GM12878 (cell line): ENCODE measurements at regions not wholly inside any gene's neighbourhood (a gene's known extent, or its start where the extent isn't known, plus 50 kb on each side); places are given as distances from the start of the nearest gene placed in this dataset.

Source experiments
- ATAC-seq: fragments of 200-7000 bp; cut with Tn5 transposase; 3 replicates; pipeline ENCODE4 v1.9.1; 2020; ENCODE audit warnings: mild to moderate bottlenecking, moderate library complexity
- BruUV-seq: library from RNA; stranded (reverse); fragments of 400-500 nt; replicated peaks from 2 replicates; lab custom pipeline; 2021; lab: Mats Ljungman, UMichigan
- CTCF ChIA-PET: fragments of 300-600 bp; sonication (Branson Sonifier 250); formaldehyde crosslinking; extraction: SDS; loops from one replicate; lab custom pipeline; 2021; ENCODE audit warnings: inconsistent platforms; lab: Yijun Ruan, JAX
- POLR2A ChIA-PET: fragments of 350-600 bp; formaldehyde crosslinking; extraction: SDS; loops from one replicate; lab custom pipeline; 2021; ENCODE audit warnings: inconsistent platforms; lab: Charles Lee
- RAD21 ChIA-PET: fragments of 300-600 bp; sonication (Branson Sonifier 250); formaldehyde crosslinking; loops from one replicate; lab custom pipeline; 2023; ENCODE audit warnings: antibody characterized with exemption; ENCODE audit not compliant: unreplicated experiment; lab: Charles Lee
- SMC1A ChIA-PET: fragments of 300-600 bp; sonication (Branson Sonifier 250); formaldehyde crosslinking; loops from one replicate; lab custom pipeline; 2023; ENCODE audit not compliant: unreplicated experiment, uncharacterized antibody; lab: Charles Lee
- DNase-seq: peaks from one replicate; pipeline ENCODE4 v3.0.0-alpha.2; 2011; ENCODE audit warnings: low read depth, low spot score
- FAIRE-seq: peaks from 3 replicates; lab custom pipeline; 2011; peaks lifted over from hg19 to GRCh38; lab: Jason Lieb, UNC
- H2AFZ ChIP-seq: 2 replicates; pipeline ENCODE4 v1.6.0; 2011; ENCODE audit warnings: low read depth, low read length, control low read depth; ENCODE audit not compliant: control insufficient read depth
- H3K27ac ChIP-seq: 2 replicates; pipeline ENCODE4 v1.5.1; 2011; ENCODE audit warnings: control low read depth; ENCODE audit not compliant: control insufficient read depth, insufficient read depth
- H3K27me3 ChIP-seq, 2 experiments: replicated peaks in 1 of 2; 2 replicates each; pipeline versions ENCODE4 v1.6.0 to v1.6.1; 2011; ENCODE audit warnings: low read length in 1 of 2; ENCODE audit not compliant: control insufficient read depth in 2 of 2, insufficient read depth in 2 of 2
- H3K36me3 ChIP-seq, 2 experiments: 2 replicates each; pipeline ENCODE4 v1.5.1; 2011; ENCODE audit warnings: low read length in 1 of 2; ENCODE audit not compliant: control insufficient read depth in 2 of 2, insufficient read depth in 2 of 2
- H3K4me1 ChIP-seq: 2 replicates; pipeline ENCODE4 v1.6.1; 2011; ENCODE audit warnings: mild to moderate bottlenecking, low read length, moderate library complexity, mixed read lengths; ENCODE audit not compliant: control insufficient read depth, insufficient read depth
- H3K4me2 ChIP-seq: 2 replicates; pipeline ENCODE4 v1.6.0; 2011; ENCODE audit warnings: control low read depth; ENCODE audit not compliant: control insufficient read depth, insufficient read depth
- H3K4me3 ChIP-seq: fragments of 200-600 bp; sonication (generic); 2 replicates; pipeline ENCODE4 v1.5.1; 2016
- H3K79me2 ChIP-seq: 2 replicates; pipeline ENCODE4 v1.6.0; 2011; ENCODE audit warnings: low read length; ENCODE audit not compliant: control insufficient read depth, insufficient read depth
- H3K9ac ChIP-seq: 2 replicates; pipeline ENCODE4 v1.8.0; 2011; ENCODE audit warnings: low read length, control low read depth, mixed read lengths; ENCODE audit not compliant: control insufficient read depth, insufficient read depth
- H3K9me3 ChIP-seq: replicated peaks from 3 replicates; pipeline ENCODE4 v1.5.1; 2011; ENCODE audit warnings: mild to moderate bottlenecking, low read length; ENCODE audit not compliant: control insufficient read depth, insufficient read depth
- H4K20me1 ChIP-seq: 2 replicates; pipeline ENCODE4 v1.6.0; 2011; ENCODE audit not compliant: control insufficient read depth, insufficient read depth
- PAX8 ChIP-seq: fragments of 450-650 bp; IDR thresholded peaks from 2 replicates; pipeline ENCODE4 v1.6.1; 2017; ENCODE audit warnings: mild to moderate bottlenecking, moderate library complexity
- PML ChIP-seq: IDR thresholded peaks from 2 replicates; pipeline ENCODE4 v1.6.1; 2012; ENCODE audit warnings: low read length, inconsistent platforms
- RFX5 ChIP-seq: IDR thresholded peaks from 2 replicates; pipeline ENCODE4 v1.6.1; 2011; ENCODE audit warnings: low read depth, low read length, improper control_type of control experiment
- ZBTB33 ChIP-seq: fragments of 450-650 bp; IDR thresholded peaks from 2 replicates; pipeline ENCODE4 v1.6.1; 2017; ENCODE audit warnings: mild to moderate bottlenecking
- WGBS: methylation state at CpG from one replicate; pipeline ENCODE4 v1.1.6; 2016; ENCODE audit warnings: low lambda C conversion rate; ENCODE audit not compliant: insufficient replicate concordance, insufficient coverage; ENCODE audit errors: missing lambda C conversion rate; 5-methylcytosine and 5-hydroxymethylcytosine counted together
- in situ Hi-C: fragments of 300-500 bp; cut with MboI; formaldehyde crosslinking; loops from 9 replicates; pipeline ENCODE4 v1.14.3; 2018; ENCODE audit warnings: mixed read lengths
- intact Hi-C: fragments of 100-400 bp; cut with micrococcal nuclease; formaldehyde crosslinking; loops from one replicate; pipeline ENCODE4 v1.14.2; 2022; ENCODE audit not compliant: unreplicated experiment

DNA sequence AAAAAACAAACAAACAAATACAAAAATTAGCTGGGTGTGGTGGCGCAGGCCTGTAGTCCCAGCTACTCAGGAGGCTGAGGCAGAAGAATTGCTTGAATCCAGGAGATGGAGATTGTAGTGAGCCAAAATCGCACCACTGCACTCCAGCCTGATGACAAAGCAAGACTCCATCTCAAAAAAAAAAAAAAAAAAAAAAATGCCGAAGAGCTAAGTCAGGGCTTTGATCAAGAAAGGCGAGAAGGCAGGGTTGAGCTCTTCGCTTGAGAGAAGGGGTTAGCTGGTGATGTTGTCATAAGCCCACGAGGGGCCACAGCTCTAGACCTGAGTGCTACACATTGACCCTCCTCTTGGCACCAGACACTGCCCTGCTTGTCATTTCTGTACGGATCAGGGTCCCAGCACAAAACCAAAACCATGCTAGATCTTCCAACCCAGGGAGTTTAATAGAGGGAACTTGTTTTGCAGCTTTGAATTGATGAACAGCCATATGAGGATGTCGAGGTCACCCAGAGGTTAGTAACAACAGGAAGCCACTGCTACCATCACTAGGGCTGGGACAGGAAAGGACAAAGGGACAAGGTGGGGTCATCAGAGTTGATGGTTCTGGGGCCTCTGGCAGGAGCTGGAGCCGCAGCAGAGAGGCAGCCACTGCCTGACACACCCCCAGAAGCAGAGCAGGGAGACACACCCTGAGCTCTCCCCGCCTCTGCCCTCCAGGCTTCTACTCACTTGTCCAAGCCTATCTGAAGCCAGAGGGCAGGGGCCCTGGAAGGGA lies 122.7 kb downstream of the SNX5 start:
- ChIA-PET SMC1A (interaction anchor here (0.7 to 1.3 kb wide), 2 partner anchors 8 to 164 kb away, joined by 3 to 6 read pairs; no protein-coding TSS in a partner anchor), POLR2A (interaction anchor here (0.6 kb wide), 1 partner anchor 1815 kb away, joined by 3 read pairs; no protein-coding TSS in a partner anchor), RAD21 (interaction anchor here (0.6 kb wide), 1 partner anchor 1084 kb away, joined by 3 read pairs; no protein-coding TSS in a partner anchor), CTCF (interaction anchor here (1.1 kb wide), 1 partner anchor 8 kb away, joined by 3 read pairs; no protein-coding TSS in a partner anchor)
- no peaks in the 10 kb centered on the region for H3K27me3 ChIP-seq
- TF ChIP-seq PML (no peak), RFX5 (no peak), ZBTB33 (no peak), PAX8 (no peak)
- H3K4me2 ChIP-seq: no peak overlapping the region; the same call in 1 of the 2 replicates
- no peaks in the 10 kb centered on the region for H4K20me1 ChIP-seq
- BruUV-seq: no TSS peak
- in situ Hi-C loops (no loop called here), intact Hi-C loops (no loop called here)
- no peak overlapping the region for H2AFZ ChIP-seq
- no peaks in the 10 kb centered on the region for H3K79me2 ChIP-seq
- DNase-seq (no peak), FAIRE-seq (peak; percentile 44), ATAC-seq (no peak)
- 46% methylated on average over 8 of the region's 10 CpGs for WGBS
- H3K36me3 ChIP-seq: no peaks in the 10 kb centered on the region
- peaks cover 24% of the 10 kb centered on the region for H3K4me1 ChIP-seq
- H3K9ac ChIP-seq: no peak overlapping the region
- no peak overlapping the region for H3K27ac ChIP-seq
- H3K4me3 ChIP-seq: no peak overlapping the region
- no peaks in the 10 kb centered on the region for H3K9me3 ChIP-seq
